Testis (tissue), 2 donors: ENCODE measurements at regions not wholly inside any gene's neighbourhood (a gene's known extent, or its start where the extent isn't known, plus 50 kb on each side); places are given as distances from the start of the nearest gene placed in this dataset.

Experiments used
- DNase-seq: peaks from one replicate; pipeline ENCODE4 v3.0.0-alpha.2; 2019
- H3K27ac ChIP-seq, 2 donors: fragments of 200-600 bp; sonication (generic); one replicate each; pipeline ENCODE4 v1.5.1; 2019
- H3K27me3 ChIP-seq: fragments of 200-600 bp; sonication (generic); one replicate; pipeline ENCODE4 v1.5.1; 2019
- H3K36me3 ChIP-seq: fragments of 200-600 bp; sonication (generic); one replicate; pipeline ENCODE4 v1.5.1; 2017; ENCODE audit warnings: low read depth; ENCODE audit errors: missing control alignments
- H3K4me1 ChIP-seq: fragments of 200-600 bp; sonication (generic); one replicate; pipeline ENCODE4 v1.5.1; 2019
- H3K4me3 ChIP-seq, 2 donors: fragments of 200-600 bp; sonication (generic); one replicate each; pipeline ENCODE4 v1.5.1; 2017 to 2019
- H3K9me3 ChIP-seq: fragments of 200-600 bp; sonication (generic); one replicate; pipeline ENCODE4 v1.5.1; 2017
- CTCF ChIP-seq, 3 experiments: fragments of 450-650 bp in 2 of 3; fragments of 200-600 bp in 1 of 3; sonication (generic) in 1 of 3; IDR thresholded peaks; one replicate each; pipeline ENCODE4 v1.5.1; 2016 to 2019; ENCODE audit warnings: antibody characterized with exemption in 3 of 3, mild to moderate bottlenecking in 2 of 3, moderate library complexity in 1 of 3
- POLR2A ChIP-seq: fragments of 450-650 bp; IDR thresholded peaks from one replicate; pipeline ENCODE4 v1.6.1; 2017; ENCODE audit warnings: antibody characterized with exemption, mild to moderate bottlenecking, moderate library complexity
- WGBS, 2 donors: methylation state at CpG; one replicate each; pipeline ENCODE4 v1.1.5; 2018; 5-methylcytosine and 5-hydroxymethylcytosine counted together
- intact Hi-C: fragments of 100-400 bp; cut with DNase I; formaldehyde crosslinking; loops from one replicate; pipeline ENCODE4 v1.15.1; 2023; ENCODE audit warnings: low total_unique reads

DNA sequence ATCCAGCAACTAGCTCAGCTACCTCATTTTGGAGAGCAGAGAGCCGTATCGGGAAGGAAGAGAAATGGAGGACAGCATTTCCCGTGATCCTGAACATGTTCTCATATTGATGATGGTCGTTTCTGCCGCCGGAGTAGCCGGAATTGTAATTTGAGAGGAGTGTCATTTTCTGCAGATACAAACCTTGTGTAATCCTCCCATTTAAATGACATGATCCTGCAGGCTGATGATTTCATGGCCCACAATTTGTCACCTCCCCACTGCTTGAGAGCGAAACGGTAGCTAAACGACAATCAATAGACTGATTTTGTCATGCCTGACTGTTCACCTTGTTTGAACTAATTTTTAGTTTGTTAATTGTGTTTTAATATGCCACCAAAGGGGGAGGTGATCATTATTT is 126.5 kb upstream of the CNTN6 start:
- Histone ChIP-seq H3K4me1 (no peaks in the 10 kb centered on the region), H3K27me3 (no peaks in the 10 kb centered on the region), H3K9me3 (no peaks in the 10 kb centered on the region), H3K27ac (no peak overlapping the region), H3K36me3 (no peaks in the 10 kb centered on the region), H3K4me3 (no peak overlapping the region)
- intact Hi-C loops: no loop called here
- no peak for DNase-seq
- TF ChIP-seq CTCF (IDR thresholded peaks at IDR 0.05) (no peak), POLR2A (no peak)
- 66 to 80% methylated on average over 10 of the region's 10 CpGs for WGBS, 2 donors

GRCh38 chr3:973340-973739 is 119.5 kb upstream of the CNTN6 start:
- no peaks in the 10 kb centered on the region for H3K36me3 ChIP-seq
- H3K9me3 ChIP-seq: no peaks in the 10 kb centered on the region
- H3K4me1 ChIP-seq: no peaks in the 10 kb centered on the region
- H3K27ac ChIP-seq: no peak overlapping the region
- no peak for TF ChIP-seq CTCF (IDR thresholded peaks at IDR 0.05)
- TF ChIP-seq POLR2A: no peak
- no peaks in the 10 kb centered on the region for H3K27me3 ChIP-seq
- intact Hi-C loops: no loop called here
- DNase-seq: no peak
- WGBS, 2 donors: 37 to 43% methylated on average over 1 of the region's 1 CpG
- H3K4me3 ChIP-seq: no peak overlapping the region

GRCh38 chr3:976006-976405 is 116.8 kb upstream of the CNTN6 start:
- Histone ChIP-seq H3K27ac (no peak overlapping the region), H3K4me1 (no peaks in the 10 kb centered on the region), H3K4me3 (no peak overlapping the region), H3K36me3 (no peaks in the 10 kb centered on the region), H3K27me3 (no peaks in the 10 kb centered on the region), H3K9me3 (no peaks in the 10 kb centered on the region)
- no peak for TF ChIP-seq POLR2A
- TF ChIP-seq CTCF (IDR thresholded peaks at IDR 0.05): no peak
- WGBS, 2 donors: 75 to 77% methylated on average over 5 of the region's 5 CpGs
- DNase-seq: no peak
- intact Hi-C loops: no loop called here

DNA sequence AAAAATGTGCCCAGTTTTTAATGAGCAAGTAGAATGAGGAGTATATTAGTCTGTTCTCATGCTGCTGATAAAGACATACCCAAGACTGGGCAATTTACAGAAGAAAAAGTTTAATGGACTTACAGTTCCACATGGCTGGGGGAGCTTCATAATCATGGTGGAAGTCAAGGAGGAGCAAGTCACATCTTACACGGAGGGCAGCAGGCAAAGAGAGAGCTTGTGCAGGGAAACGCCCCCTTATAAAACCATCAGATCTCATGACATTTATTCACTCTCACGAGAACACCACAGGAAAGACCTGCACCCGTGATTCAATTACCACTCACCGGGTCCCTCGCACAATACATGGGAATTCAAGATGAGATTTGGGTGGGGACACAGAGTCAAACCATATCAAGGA is 111.7 kb upstream of the CNTN6 start:
- H3K36me3 ChIP-seq: no peaks in the 10 kb centered on the region
- DNase-seq: no peak
- no peaks in the 10 kb centered on the region for H3K9me3 ChIP-seq
- WGBS, 2 donors: 84 to 92% methylated on average over 6 of the region's 6 CpGs
- intact Hi-C loops: no loop called here
- TF ChIP-seq POLR2A: no peak
- no peak for TF ChIP-seq CTCF (IDR thresholded peaks at IDR 0.05)
- no peaks in the 10 kb centered on the region for H3K4me1 ChIP-seq
- no peak overlapping the region for H3K4me3 ChIP-seq
- no peaks in the 10 kb centered on the region for H3K27me3 ChIP-seq
- H3K27ac ChIP-seq: no peak overlapping the region

GRCh38 chr3:988785-989184 is 104.0 kb upstream of the CNTN6 start:
- Histone ChIP-seq H3K27ac (no peak overlapping the region), H3K4me1 (no peaks in the 10 kb centered on the region), H3K4me3 (no peak overlapping the region), H3K9me3 (no peaks in the 10 kb centered on the region), H3K27me3 (no peaks in the 10 kb centered on the region), H3K36me3 (no peaks in the 10 kb centered on the region)
- WGBS, 2 donors: 73 to 76% methylated on average over 1 of the region's 1 CpG
- intact Hi-C loops: no loop called here
- no peak for DNase-seq
- TF ChIP-seq POLR2A (no peak), CTCF (IDR thresholded peaks at IDR 0.05) (no peak)
